ENCODE measurements at regions not wholly inside any gene's neighbourhood (a gene's known extent, or its start where the extent isn't known, plus 50 kb on each side); places are given as distances from the start of the nearest gene placed in this dataset.

DNA sequence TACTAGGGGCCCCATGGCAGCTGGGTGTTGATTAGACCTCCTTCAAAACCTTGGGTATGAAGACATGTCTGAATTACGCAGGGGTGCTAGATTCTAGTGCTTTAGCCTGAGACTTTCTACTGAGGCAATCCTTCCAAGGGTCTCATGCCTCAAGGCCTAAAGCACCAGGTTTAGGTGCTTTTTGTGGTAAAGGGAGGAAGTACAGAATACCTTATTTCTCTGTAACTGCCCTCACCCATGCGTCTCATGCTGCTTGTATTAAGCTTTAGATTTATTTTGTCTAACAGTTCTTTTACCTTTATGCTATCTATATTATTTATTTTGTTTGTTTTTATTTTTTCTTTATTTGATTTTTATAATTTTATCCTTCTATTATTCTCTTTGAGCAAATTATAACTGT is 190.2 kb upstream of the GK2 start:
- TF ChIP-seq CTCF (IDR thresholded peaks at IDR 0.05) (no peak), POLR2A (IDR thresholded peaks at IDR 0.05) (no peak)
